ENCODE measurements at regions not wholly inside any gene's neighbourhood (a gene's known extent, or its start where the extent isn't known, plus 50 kb on each side); places are given as distances from the start of the nearest gene placed in this dataset.

DNA sequence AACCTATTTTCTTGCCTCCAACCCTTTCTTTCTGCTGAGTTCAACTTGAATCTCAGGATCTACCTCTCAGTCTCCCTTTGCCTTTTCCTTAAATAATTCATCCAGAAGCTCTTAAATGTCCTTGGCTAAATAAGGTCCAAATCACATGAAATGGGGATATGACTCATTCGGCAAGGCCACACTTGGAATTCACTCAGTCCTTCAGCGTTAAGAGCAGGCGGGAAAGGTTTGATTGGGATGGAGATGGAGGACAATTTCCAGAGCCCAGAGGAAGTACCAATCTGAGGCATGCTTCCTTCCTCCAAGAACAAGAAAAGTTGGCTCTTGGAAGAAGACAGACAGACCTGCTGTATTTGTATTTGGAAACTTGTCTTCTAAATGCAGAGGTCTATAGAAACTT lies 128.5 kb downstream of the PROX1 start:
- TF ChIP-seq, protein P1, sequence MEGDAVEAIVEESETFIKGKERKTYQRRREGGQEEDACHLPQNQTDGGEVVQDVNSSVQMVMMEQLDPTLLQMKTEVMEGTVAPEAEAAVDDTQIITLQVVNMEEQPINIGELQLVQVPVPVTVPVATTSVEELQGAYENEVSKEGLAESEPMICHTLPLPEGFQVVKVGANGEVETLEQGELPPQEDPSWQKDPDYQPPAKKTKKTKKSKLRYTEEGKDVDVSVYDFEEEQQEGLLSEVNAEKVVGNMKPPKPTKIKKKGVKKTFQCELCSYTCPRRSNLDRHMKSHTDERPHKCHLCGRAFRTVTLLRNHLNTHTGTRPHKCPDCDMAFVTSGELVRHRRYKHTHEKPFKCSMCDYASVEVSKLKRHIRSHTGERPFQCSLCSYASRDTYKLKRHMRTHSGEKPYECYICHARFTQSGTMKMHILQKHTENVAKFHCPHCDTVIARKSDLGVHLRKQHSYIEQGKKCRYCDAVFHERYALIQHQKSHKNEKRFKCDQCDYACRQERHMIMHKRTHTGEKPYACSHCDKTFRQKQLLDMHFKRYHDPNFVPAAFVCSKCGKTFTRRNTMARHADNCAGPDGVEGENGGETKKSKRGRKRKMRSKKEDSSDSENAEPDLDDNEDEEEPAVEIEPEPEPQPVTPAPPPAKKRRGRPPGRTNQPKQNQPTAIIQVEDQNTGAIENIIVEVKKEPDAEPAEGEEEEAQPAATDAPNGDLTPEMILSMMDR (IDR thresholded peaks at IDR 0.05) = no peak
- no peak for TF ChIP-seq POLR2A (IDR thresholded peaks at IDR 0.05; ENCODE audit: low read depth)
- TF ChIP-seq EP300 (IDR thresholded peaks at IDR 0.05) = no peak

Measured in esophagus muscularis mucosa (tissue), 4 donors.